GM19351 (cell line): ENCODE measurements at regions not wholly inside any gene's neighbourhood (a gene's known extent, or its start where the extent isn't known, plus 50 kb on each side); places are given as distances from the start of the nearest gene placed in this dataset.

Experiments
- ATAC-seq: cut with Tn5 transposase; IDR thresholded peaks from one replicate; pipeline ENCODE4 v1.9.1; 2021; ENCODE audit warnings: mild to moderate bottlenecking, moderate library complexity; ENCODE audit not compliant: unreplicated experiment

DNA sequence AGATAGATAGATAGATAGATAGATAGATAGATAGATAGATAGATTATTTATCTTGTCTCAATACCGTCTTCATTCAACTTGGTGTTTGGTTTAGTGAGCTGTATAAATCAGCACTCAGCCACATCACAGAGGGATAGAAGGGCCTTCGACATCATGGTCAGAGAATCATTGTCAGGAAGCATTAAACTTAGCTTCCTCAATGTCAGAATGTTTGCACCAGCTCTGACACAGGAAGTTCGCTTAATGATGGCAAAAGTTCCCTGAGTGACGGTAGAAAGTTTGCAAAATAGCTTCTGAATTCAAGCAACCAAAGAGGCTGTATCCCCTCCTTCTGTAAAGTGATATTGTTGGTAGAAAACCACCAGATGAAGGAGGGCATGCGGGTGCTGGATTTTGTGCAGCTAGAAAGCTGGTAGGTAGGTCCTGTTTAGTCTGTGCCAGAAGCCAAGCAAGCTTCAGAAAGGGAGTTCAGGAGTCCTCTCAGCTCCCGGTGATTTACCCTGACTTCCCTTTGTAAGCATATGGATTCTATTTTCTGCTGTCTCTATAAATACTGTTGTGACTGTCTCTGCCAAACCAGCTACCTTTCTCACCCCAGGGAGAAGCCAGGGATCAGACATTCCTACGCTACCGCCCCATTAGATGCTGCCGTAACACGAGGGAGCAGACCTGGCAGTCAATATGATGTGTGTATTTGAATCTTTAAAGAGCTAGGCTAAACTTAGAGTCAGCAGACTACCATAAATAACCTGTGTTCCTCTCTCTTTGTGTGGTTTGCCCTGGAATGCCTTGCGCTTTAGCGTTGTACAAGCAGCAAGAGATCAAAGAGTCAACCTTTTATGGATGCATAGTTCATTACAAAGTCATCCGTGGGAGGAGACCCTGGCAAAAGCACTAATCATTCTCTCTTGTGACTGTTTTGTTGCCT, 200.5 kb upstream of the KIAA1217 start:
- no peak for ATAC-seq

- ATAC-seq, result no peak
Measured at GRCh38 chr10:24009115-24009514, 199.8 kb upstream of the KIAA1217 start.

GRCh38 chr10:24009736-24010135, 199.2 kb upstream of the KIAA1217 start:
- no peak for ATAC-seq

GRCh38 chr10:24010436-24010970, 198.4 kb upstream of the KIAA1217 start:
- no peak for ATAC-seq

DNA sequence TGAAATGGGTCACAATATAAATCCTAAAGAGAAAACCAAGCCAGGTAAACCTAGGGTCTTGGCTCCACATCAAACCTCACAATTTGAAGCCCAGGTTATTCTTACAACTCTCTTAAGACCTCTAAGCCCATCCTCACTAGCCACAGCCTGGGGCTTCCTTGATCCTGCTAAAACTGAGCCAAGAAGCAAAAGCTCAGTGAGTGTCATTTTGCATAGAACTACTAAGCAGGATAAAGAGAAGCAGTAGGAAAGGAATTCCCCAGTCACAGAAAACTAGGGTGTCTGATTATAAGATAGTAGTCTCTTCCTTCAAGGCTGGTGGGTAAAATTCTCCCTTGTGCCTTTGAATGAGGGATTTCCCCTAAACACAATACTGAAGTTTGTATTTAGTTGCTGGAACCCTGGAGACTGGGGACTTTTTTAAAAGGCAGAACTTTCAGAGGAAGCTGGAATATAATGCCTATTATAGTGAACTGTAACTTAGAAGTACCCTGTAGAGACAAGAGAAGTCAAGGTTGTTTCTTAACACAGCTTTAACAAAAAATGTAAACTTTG, 196.6 kb upstream of the KIAA1217 start:
- ATAC-seq, result no peak

GRCh38 chr10:24027107-24027506, 181.8 kb upstream of the KIAA1217 start:
- no peak for ATAC-seq

- ATAC-seq, result no peak
Measured at GRCh38 chr10:24034571-24034970, 174.4 kb upstream of the KIAA1217 start.

DNA sequence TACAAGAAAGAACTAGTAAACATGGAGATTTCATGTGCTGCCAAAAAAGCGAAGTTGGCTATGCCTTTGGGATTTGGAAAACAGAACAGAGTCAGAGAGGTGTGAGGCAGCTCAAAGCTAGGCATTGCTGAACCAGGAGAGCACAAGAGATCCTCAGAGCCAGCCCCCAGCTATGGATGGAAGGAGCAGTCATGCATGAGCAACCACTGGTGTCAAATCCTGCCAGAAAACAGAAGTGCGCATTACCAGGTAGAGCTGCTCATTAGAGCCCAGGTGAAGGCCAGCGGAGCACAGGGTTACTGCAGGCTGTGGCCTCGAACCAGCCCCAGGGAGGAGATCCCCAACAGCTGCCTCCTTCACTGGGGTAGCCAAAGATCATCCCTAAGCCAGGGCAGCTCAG, 173.2 kb upstream of the KIAA1217 start:
- no peak for ATAC-seq

DNA sequence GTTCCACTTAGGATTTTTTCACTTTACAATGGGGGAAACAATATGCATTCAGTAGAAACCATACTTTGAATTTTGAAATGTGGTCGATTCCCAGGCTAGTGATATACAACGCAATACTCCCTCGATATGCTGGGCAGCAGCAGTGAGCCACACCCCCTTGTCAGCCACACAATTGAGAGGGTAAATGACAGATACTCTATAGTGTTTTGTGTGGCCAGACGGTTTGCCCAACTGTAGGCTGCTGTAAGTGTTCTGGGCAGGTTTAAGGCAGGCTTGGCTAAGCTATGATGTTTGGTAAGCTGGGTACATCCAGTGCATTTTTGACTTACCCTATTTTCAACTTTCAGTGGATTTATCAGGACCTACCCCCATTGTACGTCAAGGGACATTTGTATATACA, 169.6 kb upstream of the KIAA1217 start:
- ATAC-seq, result no peak

- ATAC-seq, result no peak
Measured at GRCh38 chr10:24039897-24040296, 169.0 kb upstream of the KIAA1217 start.

GRCh38 chr10:24041034-24041433, 167.9 kb upstream of the KIAA1217 start:
- no peak for ATAC-seq

DNA sequence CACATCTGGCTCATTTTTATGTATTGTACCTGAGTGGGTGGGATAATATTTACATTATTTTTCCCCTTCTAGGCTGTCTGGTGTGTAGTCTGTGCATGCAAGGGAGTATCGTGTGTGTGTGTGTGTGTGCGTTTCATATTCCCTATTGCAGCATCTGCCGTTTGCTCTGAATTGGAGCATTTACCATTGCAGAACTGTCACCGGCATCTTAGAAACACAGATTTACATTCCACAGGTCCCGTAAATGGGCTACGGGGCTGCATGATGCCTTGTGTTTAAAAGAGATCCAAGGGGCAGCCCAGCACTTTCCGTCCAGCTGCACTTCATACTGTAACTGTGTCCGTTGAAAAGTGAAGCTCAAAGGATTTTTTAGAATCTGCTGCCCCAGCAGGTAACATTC, 167.1 kb upstream of the KIAA1217 start:
- ATAC-seq, result no peak

DNA sequence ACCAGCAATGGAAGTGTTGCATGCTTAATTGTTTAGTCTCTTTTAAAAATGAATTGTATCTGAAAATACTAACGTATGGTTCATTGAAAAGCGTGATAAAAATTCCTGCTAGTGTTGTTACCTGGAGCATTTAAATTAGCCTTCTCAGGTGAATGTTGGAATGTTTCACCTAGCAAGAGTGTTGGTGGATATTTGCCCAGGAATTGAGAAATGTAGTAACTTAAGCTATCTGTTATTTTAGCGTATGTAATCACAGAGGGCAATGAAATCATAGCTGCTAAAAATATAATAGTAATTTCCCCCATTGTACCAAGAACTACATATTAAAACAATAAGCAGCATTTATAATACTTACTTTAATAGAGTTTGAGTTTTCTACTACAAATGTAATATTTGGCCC, 166.1 kb upstream of the KIAA1217 start:
- ATAC-seq, result no peak

- no peak for ATAC-seq
Measured at GRCh38 chr10:24046060-24046459, 162.9 kb upstream of the KIAA1217 start.

GRCh38 chr10:24047176-24047575, 161.8 kb upstream of the KIAA1217 start:
- ATAC-seq, result no peak

- ATAC-seq, result no peak
Measured at GRCh38 chr10:24054421-24054820, 154.5 kb upstream of the KIAA1217 start.

- no peak for ATAC-seq
Measured at GRCh38 chr10:24080207-24080606, 128.7 kb upstream of the KIAA1217 start.

DNA sequence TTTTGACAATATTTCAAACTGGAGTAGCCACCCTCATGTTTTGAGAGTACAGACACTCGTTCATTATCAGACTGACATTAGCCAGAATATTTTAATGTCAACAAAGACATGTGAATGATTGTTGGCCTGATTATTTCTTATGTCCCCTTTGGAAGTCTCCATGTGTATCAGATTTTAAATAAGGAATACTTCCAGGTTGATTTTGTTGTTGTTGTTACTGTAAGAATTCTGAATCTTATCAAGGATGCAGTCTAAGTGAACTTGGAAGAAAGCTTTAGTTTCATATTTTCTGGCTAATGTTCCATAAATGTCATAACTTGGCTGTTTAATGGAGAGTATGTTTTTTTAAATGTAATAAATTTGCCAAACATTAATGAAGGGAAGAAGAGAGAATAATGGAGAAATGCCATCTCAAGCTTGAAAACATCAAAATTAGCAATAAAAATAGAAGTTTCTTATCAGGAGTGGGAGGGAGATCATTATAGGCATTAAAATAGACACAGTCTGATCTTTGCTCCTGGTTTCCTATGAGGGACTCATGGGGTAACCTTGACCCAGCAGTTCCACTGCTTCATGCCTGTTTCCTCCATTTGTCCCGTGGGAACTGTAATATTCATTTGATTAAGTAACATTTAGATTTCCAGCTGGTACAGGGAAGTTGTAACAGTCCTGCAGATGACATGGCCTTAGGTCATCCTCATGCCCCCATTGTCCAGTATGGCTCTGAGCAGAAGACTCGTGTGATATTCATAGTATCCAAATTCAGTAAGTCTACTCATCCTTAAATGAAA, 122.4 kb upstream of the KIAA1217 start:
- ATAC-seq, result no peak

- no peak for ATAC-seq
Measured at GRCh38 chr10:24091256-24091655, 117.7 kb upstream of the KIAA1217 start.

- ATAC-seq, result no peak
Measured at GRCh38 chr10:24096281-24096680, 112.7 kb upstream of the KIAA1217 start.

- no peak for ATAC-seq
Measured at GRCh38 chr10:24097751-24098207, 111.2 kb upstream of the KIAA1217 start.
